GM12878 (cell line): ENCODE measurements at regions not wholly inside any gene's neighbourhood (a gene's known extent, or its start where the extent isn't known, plus 50 kb on each side); places are given as distances from the start of the nearest gene placed in this dataset.
A peak's percentile ranks its signal among the peaks of the same experiment; 100 is the strongest.

Source experiments
- ATAC-seq: fragments of 200-7000 bp; cut with Tn5 transposase; 3 replicates; pipeline ENCODE4 v1.9.1; 2020; ENCODE audit warnings: mild to moderate bottlenecking, moderate library complexity
- BruUV-seq: library from RNA; stranded (reverse); fragments of 400-500 nt; replicated peaks from 2 replicates; lab custom pipeline; 2021; lab: Mats Ljungman, UMichigan
- CTCF ChIA-PET: fragments of 300-600 bp; sonication (Branson Sonifier 250); formaldehyde crosslinking; extraction: SDS; loops from one replicate; lab custom pipeline; 2021; ENCODE audit warnings: inconsistent platforms; lab: Yijun Ruan, JAX
- POLR2A ChIA-PET: fragments of 350-600 bp; formaldehyde crosslinking; extraction: SDS; loops from one replicate; lab custom pipeline; 2021; ENCODE audit warnings: inconsistent platforms; lab: Charles Lee
- RAD21 ChIA-PET: fragments of 300-600 bp; sonication (Branson Sonifier 250); formaldehyde crosslinking; loops from one replicate; lab custom pipeline; 2023; ENCODE audit warnings: antibody characterized with exemption; ENCODE audit not compliant: unreplicated experiment; lab: Charles Lee
- SMC1A ChIA-PET: fragments of 300-600 bp; sonication (Branson Sonifier 250); formaldehyde crosslinking; loops from one replicate; lab custom pipeline; 2023; ENCODE audit not compliant: unreplicated experiment, uncharacterized antibody; lab: Charles Lee
- DNase-seq: peaks from one replicate; pipeline ENCODE4 v3.0.0-alpha.2; 2011; ENCODE audit warnings: low read depth, low spot score
- FAIRE-seq: peaks from 3 replicates; lab custom pipeline; 2011; peaks lifted over from hg19 to GRCh38; lab: Jason Lieb, UNC
- H2AFZ ChIP-seq: 2 replicates; pipeline ENCODE4 v1.6.0; 2011; ENCODE audit warnings: low read depth, low read length, control low read depth; ENCODE audit not compliant: control insufficient read depth
- H3K27ac ChIP-seq: 2 replicates; pipeline ENCODE4 v1.5.1; 2011; ENCODE audit warnings: control low read depth; ENCODE audit not compliant: control insufficient read depth, insufficient read depth
- H3K27me3 ChIP-seq, 2 experiments: replicated peaks in 1 of 2; 2 replicates each; pipeline versions ENCODE4 v1.6.0 to v1.6.1; 2011; ENCODE audit warnings: low read length in 1 of 2; ENCODE audit not compliant: control insufficient read depth in 2 of 2, insufficient read depth in 2 of 2
- H3K36me3 ChIP-seq, 2 experiments: 2 replicates each; pipeline ENCODE4 v1.5.1; 2011; ENCODE audit warnings: low read length in 1 of 2; ENCODE audit not compliant: control insufficient read depth in 2 of 2, insufficient read depth in 2 of 2
- H3K4me1 ChIP-seq: 2 replicates; pipeline ENCODE4 v1.6.1; 2011; ENCODE audit warnings: mild to moderate bottlenecking, low read length, moderate library complexity, mixed read lengths; ENCODE audit not compliant: control insufficient read depth, insufficient read depth
- H3K4me2 ChIP-seq: 2 replicates; pipeline ENCODE4 v1.6.0; 2011; ENCODE audit warnings: control low read depth; ENCODE audit not compliant: control insufficient read depth, insufficient read depth
- H3K4me3 ChIP-seq: fragments of 200-600 bp; sonication (generic); 2 replicates; pipeline ENCODE4 v1.5.1; 2016
- H3K79me2 ChIP-seq: 2 replicates; pipeline ENCODE4 v1.6.0; 2011; ENCODE audit warnings: low read length; ENCODE audit not compliant: control insufficient read depth, insufficient read depth
- H3K9ac ChIP-seq: 2 replicates; pipeline ENCODE4 v1.8.0; 2011; ENCODE audit warnings: low read length, control low read depth, mixed read lengths; ENCODE audit not compliant: control insufficient read depth, insufficient read depth
- H3K9me3 ChIP-seq: replicated peaks from 3 replicates; pipeline ENCODE4 v1.5.1; 2011; ENCODE audit warnings: mild to moderate bottlenecking, low read length; ENCODE audit not compliant: control insufficient read depth, insufficient read depth
- H4K20me1 ChIP-seq: 2 replicates; pipeline ENCODE4 v1.6.0; 2011; ENCODE audit not compliant: control insufficient read depth, insufficient read depth
- ATF7 ChIP-seq: fragments of 450-650 bp; IDR thresholded peaks from 2 replicates; pipeline ENCODE4 v1.6.1; 2016; ENCODE audit warnings: low read depth, mild to moderate bottlenecking
- DPF2 ChIP-seq: fragments of 450-650 bp; IDR thresholded peaks from 2 replicates; pipeline ENCODE4 v1.6.1; 2017; ENCODE audit warnings: mild to moderate bottlenecking
- FOXK2 ChIP-seq: fragments of 450-650 bp; IDR thresholded peaks from 2 replicates; pipeline ENCODE4 v1.6.1; 2017; ENCODE audit warnings: mild to moderate bottlenecking, moderate library complexity
- MYB ChIP-seq: fragments of 150-350 bp; IDR thresholded peaks from 2 replicates; pipeline ENCODE4 v1.6.1; 2014; ENCODE audit warnings: mild to moderate bottlenecking, low read depth, low read length, borderline replicate concordance
- NFYB ChIP-seq: IDR thresholded peaks from 2 replicates; pipeline ENCODE4 v1.6.1; 2011; ENCODE audit warnings: low read depth, mild to moderate bottlenecking, low read length, improper control_type of control experiment, moderate library complexity; ENCODE audit not compliant: insufficient read depth
- PAX5 ChIP-seq: IDR thresholded peaks from 2 replicates; pipeline ENCODE4 v1.6.1; 2011; ENCODE audit warnings: low read depth, low read length, borderline replicate concordance
- RUNX3 ChIP-seq: IDR thresholded peaks from 2 replicates; pipeline ENCODE4 v1.6.1; 2012; ENCODE audit warnings: low read length, inconsistent platforms
- SP1 ChIP-seq: IDR thresholded peaks from one replicate; pipeline ENCODE4 v1.6.1; 2011; ENCODE audit warnings: low read depth, low read length
- SRF ChIP-seq, 2 experiments: IDR thresholded peaks; 2 replicates each; pipeline ENCODE4 v1.6.1; 2011; ENCODE audit warnings: low read depth in 2 of 2, low read length in 2 of 2, mild to moderate bottlenecking in 1 of 2, moderate library complexity in 1 of 2
- SUPT20H ChIP-seq: IDR thresholded peaks from 2 replicates; pipeline ENCODE4 v1.6.1; 2011; ENCODE audit warnings: low read depth, mild to moderate bottlenecking, low read length, moderate library complexity, borderline replicate concordance; ENCODE audit not compliant: control insufficient read depth
- SUZ12 ChIP-seq: fragments of 200-600 bp; sonication (generic); IDR thresholded peaks from one replicate; pipeline ENCODE4 v1.6.1; 2018; ENCODE audit warnings: antibody characterized with exemption, mild to moderate bottlenecking; ENCODE audit not compliant: unreplicated experiment
- TBL1XR1 ChIP-seq: IDR thresholded peaks from 2 replicates; pipeline ENCODE4 v1.6.1; 2012; ENCODE audit warnings: low read depth, low read length, improper control_type of control experiment
- TCF3 ChIP-seq: IDR thresholded peaks from 2 replicates; pipeline ENCODE4 v1.6.1; 2012; ENCODE audit warnings: low read depth, mild to moderate bottlenecking, low read length, borderline replicate concordance; ENCODE audit not compliant: insufficient read depth
- TCF7 ChIP-seq: IDR thresholded peaks from 2 replicates; pipeline ENCODE4 v1.6.1; 2014; ENCODE audit warnings: antibody characterized with exemption, borderline replicate concordance
- WGBS: methylation state at CpG from one replicate; pipeline ENCODE4 v1.1.6; 2016; ENCODE audit warnings: low lambda C conversion rate; ENCODE audit not compliant: insufficient replicate concordance, insufficient coverage; ENCODE audit errors: missing lambda C conversion rate; 5-methylcytosine and 5-hydroxymethylcytosine counted together
- in situ Hi-C: fragments of 300-500 bp; cut with MboI; formaldehyde crosslinking; loops from 9 replicates; pipeline ENCODE4 v1.14.3; 2018; ENCODE audit warnings: mixed read lengths
- intact Hi-C: fragments of 100-400 bp; cut with micrococcal nuclease; formaldehyde crosslinking; loops from one replicate; pipeline ENCODE4 v1.14.2; 2022; ENCODE audit not compliant: unreplicated experiment
- TF ChIP-seq, protein P1 (sequence below): IDR thresholded peaks from 2 replicates; pipeline ENCODE4 v1.6.1; 2011; ENCODE audit warnings: low read depth, low read length, improper control_type of control experiment, borderline replicate concordance
- TF ChIP-seq, protein P2 (sequence below): fragments of 150-350 bp; IDR thresholded peaks from 2 replicates; pipeline ENCODE4 v1.6.1; 2014; ENCODE audit warnings: mild to moderate bottlenecking, low read depth, low read length
- TF ChIP-seq, protein P3 (sequence below): IDR thresholded peaks from 2 replicates; pipeline ENCODE4 v1.6.1; 2011; ENCODE audit warnings: low read depth, mild to moderate bottlenecking, low read length, moderate library complexity, borderline replicate concordance; ENCODE audit errors: extremely low read depth

DNA sequence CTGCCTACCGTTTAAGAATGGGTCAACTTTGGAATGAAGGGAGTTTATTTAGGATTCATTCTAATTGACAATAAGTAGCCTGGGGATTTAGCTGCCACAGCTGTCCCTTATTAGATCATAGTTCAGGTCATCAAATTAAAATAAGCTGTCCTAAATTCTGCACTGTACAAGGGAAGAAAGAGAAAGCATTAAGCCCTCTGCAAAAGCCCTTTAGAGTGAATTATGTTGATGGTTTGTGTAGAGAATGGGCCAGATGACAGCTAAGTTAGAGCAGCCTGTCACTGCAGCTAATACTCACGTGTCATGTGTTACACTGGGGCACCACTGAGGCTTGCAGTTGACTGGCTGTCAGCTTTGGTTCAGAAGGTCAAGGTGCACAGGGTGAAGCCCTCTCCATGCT, 737.1 kb upstream of the SLC10A2 start:
- in situ Hi-C loops (no loop called here), intact Hi-C loops (no loop called here)
- RAD21 ChIA-PET, result no interaction called here
- DNase-seq (no peak), ATAC-seq (no peak)
- SMC1A ChIA-PET, result interaction anchor here (1.3 kb wide), 1 partner anchor 8 kb away, joined by 4 read pairs; no protein-coding TSS in a partner anchor
- H4K20me1 ChIP-seq, result no peaks in the 10 kb centered on the region
- H3K9ac ChIP-seq, result no peak overlapping the region
- H3K27ac ChIP-seq, result no peak overlapping the region
- H3K9me3 ChIP-seq, result no peaks in the 10 kb centered on the region
- H3K4me2 ChIP-seq, result no peak overlapping the region
- no peaks in the 10 kb centered on the region for H3K27me3 ChIP-seq
- CTCF ChIA-PET, result interaction anchor here (1.2 kb wide), 1 partner anchor 21 kb away, joined by 3 read pairs; no protein-coding TSS in a partner anchor
- no peaks in the 10 kb centered on the region for H3K79me2 ChIP-seq
- no TSS peak for BruUV-seq
- POLR2A ChIA-PET, result no interaction called here
- no peak overlapping the region for H2AFZ ChIP-seq
- TF ChIP-seq DPF2, result no peak
- no peak for TF ChIP-seq PAX5
- no peak for TF ChIP-seq SP1
- TF ChIP-seq MYB, result no peak
- TF ChIP-seq SUPT20H, result no peak
- TF ChIP-seq ATF7, result no peak
- no peak for TF ChIP-seq SUZ12
- no peak for TF ChIP-seq FOXK2
- TF ChIP-seq, all 136 proteins: peak for 0
- H3K4me1 ChIP-seq, result no peaks in the 10 kb centered on the region
- FAIRE-seq, result no peak
- H3K4me3 ChIP-seq, result no peak overlapping the region
- no peaks in the 10 kb centered on the region for H3K36me3 ChIP-seq
- 0% methylated on average over 2 of the region's 2 CpGs for WGBS

DNA sequence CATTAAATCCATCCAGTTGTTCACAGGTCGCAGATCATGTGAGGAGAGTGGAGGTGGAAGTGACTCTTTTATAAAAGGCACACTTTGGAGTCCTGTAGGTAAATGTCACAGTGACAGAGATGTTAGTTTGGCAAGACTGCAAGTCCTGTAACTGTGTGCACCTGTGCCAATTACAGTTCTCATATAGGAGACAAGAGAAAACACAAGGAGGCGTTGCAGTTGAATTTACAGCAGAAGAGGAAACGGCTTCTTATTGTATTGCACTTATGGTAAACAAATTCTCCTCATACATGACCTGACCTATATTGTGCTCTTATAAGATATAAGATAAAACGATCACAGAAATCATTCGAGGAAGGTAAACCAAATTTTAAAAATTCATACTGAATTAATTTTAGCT, 732.8 kb upstream of the SLC10A2 start:
- ChIA-PET RAD21 (no interaction called here), POLR2A (no interaction called here), CTCF (interaction anchor here (0.6 kb wide), 1 partner anchor 787 kb away, joined by 3 read pairs; no protein-coding TSS in a partner anchor), SMC1A (no interaction called here)
- intact Hi-C loops (no loop called here), in situ Hi-C loops (no loop called here)
- Histone ChIP-seq H3K27me3 (no peaks in the 10 kb centered on the region), H3K79me2 (no peaks in the 10 kb centered on the region), H3K9me3 (no peaks in the 10 kb centered on the region), H4K20me1 (no peaks in the 10 kb centered on the region), H3K4me1 (no peaks in the 10 kb centered on the region), H3K9ac (no peak overlapping the region), H3K27ac (no peak overlapping the region), H3K4me2 (no peak overlapping the region), H2AFZ (no peak overlapping the region), H3K4me3 (no peak overlapping the region), H3K36me3 (no peaks in the 10 kb centered on the region)
- FAIRE-seq (no peak), ATAC-seq (peak; percentile 50), DNase-seq (no peak)
- no TSS peak for BruUV-seq
- WGBS, result 6% methylated on average over 5 of the region's 5 CpGs
- no peak for TF ChIP-seq RUNX3
- TF ChIP-seq, protein P1, sequence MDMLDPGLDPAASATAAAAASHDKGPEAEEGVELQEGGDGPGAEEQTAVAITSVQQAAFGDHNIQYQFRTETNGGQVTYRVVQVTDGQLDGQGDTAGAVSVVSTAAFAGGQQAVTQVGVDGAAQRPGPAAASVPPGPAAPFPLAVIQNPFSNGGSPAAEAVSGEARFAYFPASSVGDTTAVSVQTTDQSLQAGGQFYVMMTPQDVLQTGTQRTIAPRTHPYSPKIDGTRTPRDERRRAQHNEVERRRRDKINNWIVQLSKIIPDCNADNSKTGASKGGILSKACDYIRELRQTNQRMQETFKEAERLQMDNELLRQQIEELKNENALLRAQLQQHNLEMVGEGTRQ, result no peak
- no peak for TF ChIP-seq SRF (IDR thresholded peaks at IDR 0.05; ENCODE audit: low read depth in 2 of 2, low read length in 2 of 2)
- TF ChIP-seq TCF7, result no peak
- TF ChIP-seq TCF3, result no peak
- TF ChIP-seq, protein P2, sequence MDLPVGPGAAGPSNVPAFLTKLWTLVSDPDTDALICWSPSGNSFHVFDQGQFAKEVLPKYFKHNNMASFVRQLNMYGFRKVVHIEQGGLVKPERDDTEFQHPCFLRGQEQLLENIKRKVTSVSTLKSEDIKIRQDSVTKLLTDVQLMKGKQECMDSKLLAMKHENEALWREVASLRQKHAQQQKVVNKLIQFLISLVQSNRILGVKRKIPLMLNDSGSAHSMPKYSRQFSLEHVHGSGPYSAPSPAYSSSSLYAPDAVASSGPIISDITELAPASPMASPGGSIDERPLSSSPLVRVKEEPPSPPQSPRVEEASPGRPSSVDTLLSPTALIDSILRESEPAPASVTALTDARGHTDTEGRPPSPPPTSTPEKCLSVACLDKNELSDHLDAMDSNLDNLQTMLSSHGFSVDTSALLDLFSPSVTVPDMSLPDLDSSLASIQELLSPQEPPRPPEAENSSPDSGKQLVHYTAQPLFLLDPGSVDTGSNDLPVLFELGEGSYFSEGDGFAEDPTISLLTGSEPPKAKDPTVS, result no peak
- no peak for TF ChIP-seq TBL1XR1
- TF ChIP-seq, protein P3, sequence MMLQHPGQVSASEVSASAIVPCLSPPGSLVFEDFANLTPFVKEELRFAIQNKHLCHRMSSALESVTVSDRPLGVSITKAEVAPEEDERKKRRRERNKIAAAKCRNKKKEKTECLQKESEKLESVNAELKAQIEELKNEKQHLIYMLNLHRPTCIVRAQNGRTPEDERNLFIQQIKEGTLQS, result no peak
- TF ChIP-seq NFYB, result no peak
